ENCODE measurements at regions not wholly inside any gene's neighbourhood (a gene's known extent, or its start where the extent isn't known, plus 50 kb on each side); places are given as distances from the start of the nearest gene placed in this dataset.
"Not testable (repeated sequence)": the region's sequence is repeated elsewhere in the genome, so short reads cannot be mapped to it uniquely, and the experiment has no call there.

DNA sequence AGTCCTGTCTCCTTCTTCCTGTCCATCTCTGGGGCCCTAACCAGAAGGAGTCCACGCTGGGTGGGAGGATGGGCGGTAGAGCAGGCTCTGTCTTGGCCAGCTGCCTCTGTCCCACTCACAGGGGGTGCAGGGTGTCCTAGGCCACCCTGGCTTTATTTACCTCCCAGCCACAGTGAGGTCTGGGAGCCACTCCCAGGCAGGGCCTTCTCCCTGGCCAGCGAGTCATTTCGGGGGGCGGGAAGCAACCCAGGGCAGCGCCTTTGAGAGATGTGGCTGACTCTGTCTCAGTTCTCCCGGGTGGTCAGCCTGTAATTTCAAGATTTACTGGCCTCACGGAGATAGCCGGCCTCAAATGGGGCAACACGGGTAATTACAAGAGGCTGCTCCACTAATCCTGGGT is 67.4 kb upstream of the PTCH1 start:
- Histone ChIP-seq H3K4me3 (ENCODE audit: low read depth, low read length) (no peak overlapping the region), H3K9me3 (ENCODE audit: control insufficient read depth, insufficient read depth, low read length) (no peaks in the 10 kb centered on the region), H3K9ac (ENCODE audit: low read depth, low read length) (no peak overlapping the region), H3K36me3 (ENCODE audit: control insufficient read depth, insufficient read depth, low read length) (no peaks in the 10 kb centered on the region), H3K27ac (ENCODE audit: low read depth, low read length) (no peak overlapping the region), H3K4me1 (ENCODE audit: control insufficient read depth, insufficient read depth, low read length) (peaks cover 27% of the 10 kb centered on the region), H3K27me3 (ENCODE audit: control insufficient read depth, insufficient read depth, low read length) (no peaks in the 10 kb centered on the region)

GRCh38 chr9:95581900-95582299 is 65.1 kb upstream of the PTCH1 start:
- Histone ChIP-seq H3K27ac (ENCODE audit: low read depth, low read length) (peak overlapping the region; percentile 47), H3K9me3 (ENCODE audit: control insufficient read depth, insufficient read depth, low read length) (no peaks in the 10 kb centered on the region), H3K36me3 (ENCODE audit: control insufficient read depth, insufficient read depth, low read length) (no peaks in the 10 kb centered on the region), H3K4me3 (ENCODE audit: low read depth, low read length) (no peak overlapping the region), H3K27me3 (ENCODE audit: control insufficient read depth, insufficient read depth, low read length) (peaks cover 9% of the 10 kb centered on the region), H3K4me1 (ENCODE audit: control insufficient read depth, insufficient read depth, low read length) (peaks cover 27% of the 10 kb centered on the region), H3K9ac (ENCODE audit: low read depth, low read length) (no peak overlapping the region)

DNA sequence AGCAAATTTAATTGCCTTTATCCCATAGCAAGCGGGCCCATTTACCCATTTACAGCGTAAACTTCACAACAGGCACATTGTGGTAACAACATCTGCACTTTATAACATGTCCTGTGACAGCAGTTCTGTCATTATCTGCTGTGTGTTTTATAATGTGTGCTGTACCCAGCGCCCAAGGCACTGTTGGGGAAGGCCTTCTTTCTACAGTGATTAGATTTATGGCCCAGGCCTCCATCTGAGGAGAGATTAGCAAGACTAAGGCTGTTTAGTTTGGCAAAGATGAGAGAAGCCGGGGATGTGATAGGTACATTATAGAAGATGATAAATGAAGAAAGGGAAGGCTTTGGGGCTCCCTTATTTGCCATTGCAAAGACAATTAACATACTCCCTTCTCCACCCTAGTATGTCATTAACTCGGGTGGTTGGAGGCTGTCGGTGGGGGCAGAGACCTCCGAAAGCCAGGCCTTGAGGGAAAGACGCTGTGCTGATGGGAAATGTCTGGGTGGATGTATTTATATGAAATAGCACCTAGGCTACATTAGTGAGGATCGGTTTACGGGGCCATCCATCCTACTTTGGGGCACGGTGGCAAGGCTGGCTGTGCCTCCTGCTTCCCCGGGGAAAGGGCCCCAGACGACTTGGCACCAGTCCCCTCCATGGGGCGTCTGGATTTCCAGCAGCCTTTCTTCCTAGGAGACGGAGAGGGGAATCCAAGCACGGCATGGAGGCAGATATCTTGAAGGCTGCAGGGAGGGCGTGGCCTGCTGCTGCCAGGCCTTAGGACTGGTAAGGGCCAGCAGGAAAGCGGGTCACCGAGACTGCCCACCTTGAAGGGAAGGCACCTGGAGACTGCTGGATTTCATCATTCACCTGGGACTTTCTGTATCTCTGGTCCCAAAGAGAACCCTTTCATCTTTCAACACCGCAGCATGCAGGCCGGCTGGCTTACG is 64.3 kb upstream of the PTCH1 start:
- Histone ChIP-seq H3K36me3 (ENCODE audit: control insufficient read depth, insufficient read depth, low read length) (no peaks in the 10 kb centered on the region), H3K9me3 (ENCODE audit: control insufficient read depth, insufficient read depth, low read length) (no peaks in the 10 kb centered on the region), H3K27me3 (ENCODE audit: control insufficient read depth, insufficient read depth, low read length) (peaks cover 12% of the 10 kb centered on the region), H3K9ac (ENCODE audit: low read depth, low read length) (no peak overlapping the region), H3K4me1 (ENCODE audit: control insufficient read depth, insufficient read depth, low read length) (peaks cover 27% of the 10 kb centered on the region), H3K27ac (ENCODE audit: low read depth, low read length) (peak overlapping the region; percentile 43), H3K4me3 (ENCODE audit: low read depth, low read length) (no peak overlapping the region)

- Histone ChIP-seq H3K4me1 (ENCODE audit: control insufficient read depth, insufficient read depth, low read length) (peaks cover 10% of the 10 kb centered on the region), H3K36me3 (ENCODE audit: control insufficient read depth, insufficient read depth, low read length) (no peaks in the 10 kb centered on the region), H3K27me3 (ENCODE audit: control insufficient read depth, insufficient read depth, low read length) (peaks cover 12% of the 10 kb centered on the region), H3K9me3 (ENCODE audit: control insufficient read depth, insufficient read depth, low read length) (no peaks in the 10 kb centered on the region), H3K9ac (ENCODE audit: low read depth, low read length) (no peak overlapping the region), H3K27ac (ENCODE audit: low read depth, low read length) (no peak overlapping the region), H3K4me3 (ENCODE audit: low read depth, low read length) (no peak overlapping the region)
Observed at GRCh38 chr9:95574866-95575553, 58.2 kb upstream of the PTCH1 start.

- Histone ChIP-seq H3K27ac (ENCODE audit: low read depth, low read length) (no peak overlapping the region), H3K9ac (ENCODE audit: low read depth, low read length) (no peak overlapping the region), H3K9me3 (ENCODE audit: control insufficient read depth, insufficient read depth, low read length) (no peaks in the 10 kb centered on the region), H3K4me3 (ENCODE audit: low read depth, low read length) (no peak overlapping the region), H3K36me3 (ENCODE audit: control insufficient read depth, insufficient read depth, low read length) (no peaks in the 10 kb centered on the region), H3K27me3 (ENCODE audit: control insufficient read depth, insufficient read depth, low read length) (peaks cover 12% of the 10 kb centered on the region), H3K4me1 (ENCODE audit: control insufficient read depth, insufficient read depth, low read length) (peaks cover 13% of the 10 kb centered on the region)
Observed at GRCh38 chr9:95574176-95574575, 57.4 kb upstream of the PTCH1 start.

DNA sequence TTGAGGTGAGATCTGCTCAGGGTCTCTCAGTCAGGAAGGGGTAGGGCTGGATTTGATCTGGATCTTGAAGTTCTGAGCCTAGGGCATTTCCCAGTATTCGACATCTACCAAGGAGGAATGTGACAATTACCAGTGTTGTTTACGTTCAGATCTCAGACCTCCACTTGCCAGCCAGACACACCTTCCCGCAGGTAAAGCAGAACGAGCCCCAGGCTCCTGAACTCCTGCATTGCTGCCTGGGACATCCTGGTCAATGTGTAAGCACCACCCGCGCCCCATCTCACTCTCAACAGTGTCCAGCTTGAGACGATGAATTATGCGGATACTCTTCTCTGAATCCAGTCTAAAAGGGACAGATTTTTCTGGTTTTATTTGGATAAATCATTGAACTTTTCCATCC is 56.7 kb upstream of the PTCH1 start:
- Histone ChIP-seq H3K4me1 (ENCODE audit: control insufficient read depth, insufficient read depth, low read length) (peaks cover 13% of the 10 kb centered on the region), H3K27me3 (ENCODE audit: control insufficient read depth, insufficient read depth, low read length) (peaks cover 10% of the 10 kb centered on the region), H3K36me3 (ENCODE audit: control insufficient read depth, insufficient read depth, low read length) (no peaks in the 10 kb centered on the region), H3K4me3 (ENCODE audit: low read depth, low read length) (no peak overlapping the region), H3K27ac (ENCODE audit: low read depth, low read length) (no peak overlapping the region), H3K9ac (ENCODE audit: low read depth, low read length) (no peak overlapping the region), H3K9me3 (ENCODE audit: control insufficient read depth, insufficient read depth, low read length) (no peaks in the 10 kb centered on the region)

GRCh38 chr9:95572381-95573151 is 55.8 kb upstream of the PTCH1 start:
- no peak overlapping the region for H3K27ac ChIP-seq (ENCODE audit: low read depth, low read length)
- H3K27me3 ChIP-seq (ENCODE audit: control insufficient read depth, insufficient read depth, low read length), result peaks cover 5% of the 10 kb centered on the region; the same call in 1 of the 2 replicates
- H3K9ac ChIP-seq (ENCODE audit: low read depth, low read length), result no peak overlapping the region
- no peaks in the 10 kb centered on the region for H3K36me3 ChIP-seq (ENCODE audit: control insufficient read depth, insufficient read depth, low read length)
- H3K4me3 ChIP-seq (ENCODE audit: low read depth, low read length), result no peak overlapping the region
- H3K9me3 ChIP-seq (ENCODE audit: control insufficient read depth, insufficient read depth, low read length), result no peaks in the 10 kb centered on the region
- H3K4me1 ChIP-seq (ENCODE audit: control insufficient read depth, insufficient read depth, low read length), result peaks cover 13% of the 10 kb centered on the region

- Histone ChIP-seq H3K36me3 (ENCODE audit: control insufficient read depth, insufficient read depth, low read length) (no peaks in the 10 kb centered on the region), H3K9me3 (ENCODE audit: control insufficient read depth, insufficient read depth, low read length) (no peaks in the 10 kb centered on the region), H3K4me1 (ENCODE audit: control insufficient read depth, insufficient read depth, low read length) (peaks cover 13% of the 10 kb centered on the region), H3K27me3 (ENCODE audit: control insufficient read depth, insufficient read depth, low read length) (no peaks in the 10 kb centered on the region), H3K9ac (ENCODE audit: low read depth, low read length) (no peak overlapping the region), H3K4me3 (ENCODE audit: low read depth, low read length) (no peak overlapping the region), H3K27ac (ENCODE audit: low read depth, low read length) (peak overlapping the region; percentile 42)
Observed at GRCh38 chr9:95570646-95571045, 53.9 kb upstream of the PTCH1 start.

DNA sequence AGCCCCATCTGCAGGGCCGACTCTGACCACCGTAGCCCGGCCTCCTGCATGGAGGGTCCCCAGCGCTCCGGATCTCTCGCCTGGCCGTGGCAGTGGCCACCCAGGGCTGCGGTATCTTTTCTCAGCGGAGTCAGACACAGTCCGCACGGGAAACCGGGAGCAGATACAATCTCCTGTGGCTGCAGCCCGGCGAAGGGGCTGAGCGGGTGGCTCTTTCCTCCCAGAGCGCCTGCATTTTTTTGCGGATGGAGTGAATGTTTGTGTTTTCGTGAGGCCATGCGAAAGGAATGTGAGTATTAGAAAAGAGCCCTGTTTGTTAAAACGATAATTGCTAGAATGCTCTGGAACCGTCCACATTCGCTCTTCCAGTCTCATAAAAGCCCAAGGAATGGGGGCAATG is 53.4 kb upstream of the PTCH1 start:
- Histone ChIP-seq H3K4me3 (ENCODE audit: low read depth, low read length) (no peak overlapping the region), H3K27me3 (ENCODE audit: control insufficient read depth, insufficient read depth, low read length) (no peaks in the 10 kb centered on the region), H3K9ac (ENCODE audit: low read depth, low read length) (no peak overlapping the region), H3K4me1 (ENCODE audit: control insufficient read depth, insufficient read depth, low read length) (peaks cover 13% of the 10 kb centered on the region), H3K9me3 (ENCODE audit: control insufficient read depth, insufficient read depth, low read length) (no peaks in the 10 kb centered on the region), H3K36me3 (ENCODE audit: control insufficient read depth, insufficient read depth, low read length) (no peaks in the 10 kb centered on the region), H3K27ac (ENCODE audit: low read depth, low read length) (peak overlapping the region; percentile 42)

GRCh38 chr9:95568735-95569134 is 52.0 kb upstream of the PTCH1 start:
- H3K27me3 ChIP-seq (ENCODE audit: control insufficient read depth, insufficient read depth, low read length); H3K9me3 ChIP-seq (ENCODE audit: control insufficient read depth, insufficient read depth, low read length); H3K36me3 ChIP-seq (ENCODE audit: control insufficient read depth, insufficient read depth, low read length); H3K27ac ChIP-seq (ENCODE audit: low read depth, low read length); H3K4me3 ChIP-seq (ENCODE audit: low read depth, low read length); H3K9ac ChIP-seq (ENCODE audit: low read depth, low read length): not testable (repeated sequence)
- peaks cover 13% of the 10 kb centered on the region for H3K4me1 ChIP-seq (ENCODE audit: control insufficient read depth, insufficient read depth, low read length)

All from HUES48 (cell line).